Suprapubic skin (tissue), 3 donors: ENCODE measurements at regions not wholly inside any gene's neighbourhood (a gene's known extent, or its start where the extent isn't known, plus 50 kb on each side); places are given as distances from the start of the nearest gene placed in this dataset.

Source experiments
- EP300 ChIP-seq: sonication (generic); formaldehyde crosslinking; IDR thresholded peaks from one replicate; pipeline ENCODE4 v1.6.1; 2017; ENCODE audit warnings: antibody characterized with exemption
- POLR2A ChIP-seq, 2 donors: fragments of 450-650 bp; IDR thresholded peaks; one replicate each; pipeline ENCODE4 v1.6.1; 2017; ENCODE audit warnings: antibody characterized with exemption in 2 of 2, mild to moderate bottlenecking in 2 of 2, moderate library complexity in 2 of 2
- TF ChIP-seq, protein P1 (sequence below), 2 donors: fragments of 200-600 bp in 1 of 2; fragments of 450-650 bp in 1 of 2; sonication (generic) in 1 of 2; IDR thresholded peaks; one replicate each; pipeline ENCODE4 v1.5.1; 2016 to 2019; ENCODE audit warnings: antibody characterized with exemption in 2 of 2, mild to moderate bottlenecking in 1 of 2, moderate library complexity in 1 of 2

- TF ChIP-seq EP300 (no peak), POLR2A (IDR thresholded peaks at IDR 0.05) (no peak)
- TF ChIP-seq, protein P1, sequence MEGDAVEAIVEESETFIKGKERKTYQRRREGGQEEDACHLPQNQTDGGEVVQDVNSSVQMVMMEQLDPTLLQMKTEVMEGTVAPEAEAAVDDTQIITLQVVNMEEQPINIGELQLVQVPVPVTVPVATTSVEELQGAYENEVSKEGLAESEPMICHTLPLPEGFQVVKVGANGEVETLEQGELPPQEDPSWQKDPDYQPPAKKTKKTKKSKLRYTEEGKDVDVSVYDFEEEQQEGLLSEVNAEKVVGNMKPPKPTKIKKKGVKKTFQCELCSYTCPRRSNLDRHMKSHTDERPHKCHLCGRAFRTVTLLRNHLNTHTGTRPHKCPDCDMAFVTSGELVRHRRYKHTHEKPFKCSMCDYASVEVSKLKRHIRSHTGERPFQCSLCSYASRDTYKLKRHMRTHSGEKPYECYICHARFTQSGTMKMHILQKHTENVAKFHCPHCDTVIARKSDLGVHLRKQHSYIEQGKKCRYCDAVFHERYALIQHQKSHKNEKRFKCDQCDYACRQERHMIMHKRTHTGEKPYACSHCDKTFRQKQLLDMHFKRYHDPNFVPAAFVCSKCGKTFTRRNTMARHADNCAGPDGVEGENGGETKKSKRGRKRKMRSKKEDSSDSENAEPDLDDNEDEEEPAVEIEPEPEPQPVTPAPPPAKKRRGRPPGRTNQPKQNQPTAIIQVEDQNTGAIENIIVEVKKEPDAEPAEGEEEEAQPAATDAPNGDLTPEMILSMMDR (IDR thresholded peaks at IDR 0.05) = no peak
These were observed 747.2 kb downstream of the DIAPH3 start for GRCh38 chr13:59416561-59416960.
